Activated T-cell treated with anti-CD3 and anti-CD28 coated beads, Interleukin-2, amount 50 U/mL, for 24 hours (primary cell): ENCODE measurements at regions not wholly inside any gene's neighbourhood (a gene's known extent, or its start where the extent isn't known, plus 50 kb on each side); places are given as distances from the start of the nearest gene placed in this dataset.

Experiments used
- DNase-seq: peaks from one replicate; pipeline ENCODE4 v3.0.0-alpha.2; 2020
- H3K27ac Mint-ChIP-seq: 2 replicates; pipeline ENCODE4 v1.8.0; 2020; ENCODE audit warnings: mild to moderate bottlenecking, mixed read lengths
- H3K27me3 Mint-ChIP-seq: 2 replicates; pipeline ENCODE4 v1.8.0; 2020; ENCODE audit warnings: mixed read lengths
- H3K36me3 Mint-ChIP-seq: 2 replicates; pipeline ENCODE4 v1.8.0; 2020; ENCODE audit warnings: low read depth, mixed read lengths
- H3K4me1 Mint-ChIP-seq: 2 replicates; pipeline ENCODE4 v1.8.0; 2020; ENCODE audit warnings: low read depth, mixed read lengths
- H3K4me3 Mint-ChIP-seq: 2 replicates; pipeline ENCODE4 v1.8.0; 2020; ENCODE audit warnings: mild to moderate bottlenecking, moderate library complexity, mixed read lengths
- H3K9me3 Mint-ChIP-seq: 2 replicates; pipeline ENCODE4 v1.8.0; 2020; ENCODE audit warnings: mixed read lengths

GRCh38 chrX:50536955-50537354 lies 66.3 kb upstream of the DGKK start:
- no peak for DNase-seq
- H3K4me3 Mint-ChIP-seq, result no peak overlapping the region
- peaks cover 73% of the 10 kb centered on the region for H3K27me3 Mint-ChIP-seq
- H3K36me3 Mint-ChIP-seq, result no peaks in the 10 kb centered on the region
- no peaks in the 10 kb centered on the region for H3K4me1 Mint-ChIP-seq
- H3K27ac Mint-ChIP-seq, result no peak overlapping the region
- H3K9me3 Mint-ChIP-seq, result peaks cover 4% of the 10 kb centered on the region
